HG03060 (cell line): ENCODE measurements at regions not wholly inside any gene's neighbourhood (a gene's known extent, or its start where the extent isn't known, plus 50 kb on each side); places are given as distances from the start of the nearest gene placed in this dataset.
"Not testable (repeated sequence)": the region's sequence is repeated elsewhere in the genome, so short reads cannot be mapped to it uniquely, and the experiment has no call there.

Experiments
- ATAC-seq: cut with Tn5 transposase; IDR thresholded peaks from one replicate; pipeline ENCODE4 v1.9.1; 2021; ENCODE audit warnings: low read depth, moderate number of reproducible peaks; ENCODE audit not compliant: unreplicated experiment

DNA sequence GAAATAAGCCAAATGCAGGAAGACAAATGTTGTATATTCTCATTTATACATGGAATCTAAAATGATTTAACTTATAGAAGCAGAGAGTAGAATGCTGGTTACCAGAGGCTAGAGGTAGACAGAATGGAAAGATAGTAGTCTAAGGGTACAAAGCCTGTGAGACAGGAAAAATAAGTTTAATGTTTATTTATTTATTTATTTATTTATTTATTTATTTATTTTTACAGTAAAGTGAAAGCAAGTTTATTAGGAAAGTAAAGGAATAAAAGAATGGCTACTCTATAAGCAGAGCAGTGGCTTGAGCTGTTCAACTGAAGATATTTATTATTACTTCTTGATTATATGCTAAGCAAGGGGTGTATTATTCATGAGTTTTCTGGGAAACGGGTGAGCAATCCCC is 203.2 kb downstream of the LAS1L start:
- no peak for ATAC-seq

- no peak for ATAC-seq
Observed at GRCh38 chrX:65300104-65300809, 234.3 kb downstream of the LAS1L start.

DNA sequence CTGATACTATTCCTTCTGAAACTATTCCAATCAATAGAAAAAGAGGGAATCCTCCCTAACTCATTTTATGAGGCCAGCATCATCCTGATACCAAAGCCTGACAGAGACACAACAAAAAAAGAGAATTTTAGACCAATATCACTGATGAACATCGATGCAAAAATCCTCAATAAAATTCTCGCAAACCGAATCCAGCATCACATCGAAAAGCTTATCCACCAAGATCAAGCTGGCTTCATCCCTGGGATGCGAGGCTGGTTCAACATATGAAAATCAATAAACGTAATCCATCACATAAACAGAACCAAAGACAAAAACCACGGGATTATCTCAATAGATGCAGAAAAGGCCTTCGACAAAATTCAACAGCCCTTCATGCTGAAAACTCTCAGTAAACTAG is 251.7 kb downstream of the LAS1L start:
- ATAC-seq = not testable (repeated sequence)

GRCh38 chrX:65273152-65273551 is 261.4 kb downstream of the LAS1L start:
- ATAC-seq = no peak

GRCh38 chrX:65266482-65266881 is 268.1 kb downstream of the LAS1L start:
- ATAC-seq = no peak

DNA sequence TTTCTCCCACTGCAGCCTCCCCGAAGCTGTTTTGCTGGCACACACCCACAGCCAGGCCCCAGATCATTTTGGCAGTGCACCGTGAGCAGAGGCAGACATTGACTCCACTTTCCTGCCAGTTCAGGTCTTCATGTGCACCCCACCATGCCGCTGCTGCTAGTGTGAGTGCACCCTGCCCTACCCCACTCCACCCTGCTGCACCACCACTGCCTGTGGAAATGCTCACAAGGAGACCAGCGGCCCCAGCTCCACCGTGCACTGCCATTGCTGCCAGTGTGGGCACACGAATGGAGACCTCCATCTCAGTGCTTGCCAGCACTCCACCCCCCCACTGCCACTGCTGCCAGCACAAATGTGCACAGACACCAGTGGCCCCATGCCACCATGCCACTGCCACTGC is 277.6 kb upstream of the ZC4H2 start:
- ATAC-seq = no peak

DNA sequence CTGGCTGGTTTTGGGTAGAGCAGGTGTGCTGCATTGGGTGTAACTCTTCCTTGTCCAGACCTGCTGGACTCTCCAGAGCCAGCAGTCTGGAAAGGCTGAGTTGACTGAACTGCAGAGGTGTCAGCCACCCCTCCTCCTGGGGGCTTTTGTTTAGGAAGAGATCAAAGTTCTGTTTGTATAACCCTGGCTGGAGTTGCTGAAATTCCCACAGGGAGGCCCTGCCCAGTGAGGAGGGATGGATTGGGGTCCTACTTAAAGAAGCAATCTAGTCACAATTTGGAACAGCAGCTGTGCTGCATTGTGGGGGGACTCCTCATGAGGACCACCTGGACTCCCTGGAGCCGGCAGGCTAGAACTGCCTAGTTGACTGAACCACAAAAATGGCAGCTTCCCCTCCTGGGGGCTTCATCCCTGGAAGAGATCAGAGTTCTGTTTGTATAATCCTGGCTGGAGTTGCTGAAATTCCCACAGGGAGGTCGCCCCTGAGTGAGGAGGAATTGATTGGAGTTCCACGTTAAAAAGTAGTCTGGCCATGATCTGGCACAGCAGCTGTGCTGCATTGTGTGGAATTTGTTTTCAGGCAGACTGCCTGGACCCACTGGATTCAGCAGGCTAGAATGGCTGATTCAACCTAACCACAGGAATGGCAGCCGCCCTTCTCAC is 264.9 kb upstream of the ZC4H2 start:
- ATAC-seq = no peak

GRCh38 chrX:65203545-65203944 is 227.3 kb upstream of the ZC4H2 start:
- ATAC-seq = no peak

DNA sequence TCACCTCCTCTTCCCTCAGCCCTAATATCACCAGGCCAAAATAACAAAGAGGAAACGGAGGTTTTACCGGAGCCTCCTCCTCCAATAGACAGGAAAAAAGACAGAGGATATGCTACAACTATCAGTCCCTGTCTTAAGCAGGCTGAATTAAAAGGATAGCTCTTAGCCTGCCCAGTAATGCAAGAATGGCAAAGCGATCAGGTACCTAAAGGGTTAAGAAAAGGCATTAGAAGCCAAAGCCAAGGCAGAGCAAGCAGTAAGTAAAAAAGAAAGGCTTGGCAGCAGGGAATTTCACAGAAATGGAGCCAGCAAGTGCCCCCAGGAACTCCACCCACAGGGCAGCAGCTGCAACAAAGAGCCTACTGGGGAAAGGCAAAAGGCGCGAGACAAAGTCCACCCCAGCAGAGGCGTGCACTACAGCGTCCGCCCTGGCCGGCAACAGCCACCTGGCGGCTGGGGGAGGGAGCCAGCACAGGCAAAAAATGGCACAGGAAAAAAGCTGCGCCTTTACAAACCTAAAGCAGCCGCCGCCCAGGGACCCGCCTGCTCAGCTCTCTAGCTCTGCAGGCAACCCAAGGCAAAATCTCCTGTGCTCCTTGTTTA is 220.6 kb upstream of the ZC4H2 start:
- no peak for ATAC-seq

GRCh38 chrX:65195621-65196020 is 219.4 kb upstream of the ZC4H2 start:
- no peak for ATAC-seq

- no peak for ATAC-seq
Observed at GRCh38 chrX:65194547-65194946, 218.3 kb upstream of the ZC4H2 start.

GRCh38 chrX:65163325-65163724 is 187.1 kb upstream of the ZC4H2 start:
- ATAC-seq = not testable (repeated sequence)

GRCh38 chrX:65148232-65148631 is 172.0 kb upstream of the ZC4H2 start:
- ATAC-seq = no peak

- no peak for ATAC-seq
Observed at GRCh38 chrX:65136424-65136823, 160.2 kb upstream of the ZC4H2 start.

DNA sequence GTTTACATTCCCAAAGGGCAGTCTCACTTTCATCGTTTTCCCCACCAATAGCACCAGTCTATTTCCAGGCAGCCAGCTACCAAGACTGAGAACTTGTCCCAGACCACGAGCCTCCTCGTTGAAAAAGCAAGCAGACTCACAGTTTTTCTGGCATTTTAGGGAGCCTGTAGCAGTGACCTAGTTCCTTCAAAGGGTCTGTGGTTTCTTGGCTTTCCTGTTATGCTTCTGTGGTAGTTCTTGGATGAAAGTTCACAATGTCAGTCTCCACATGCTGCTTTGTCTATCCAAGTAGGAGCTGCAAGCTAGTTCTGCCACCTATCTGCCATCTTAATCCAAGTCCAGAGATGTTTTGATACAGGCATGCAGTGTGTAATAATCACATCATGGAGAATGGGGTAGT is 151.6 kb upstream of the ZC4H2 start:
- ATAC-seq = no peak

GRCh38 chrX:65098851-65099250 is 122.6 kb upstream of the ZC4H2 start:
- ATAC-seq = no peak

- no peak for ATAC-seq
Observed at GRCh38 chrX:65093658-65094057, 117.4 kb upstream of the ZC4H2 start.

- ATAC-seq = no peak
Observed at GRCh38 chrX:65073233-65073632, 97.0 kb upstream of the ZC4H2 start.

DNA sequence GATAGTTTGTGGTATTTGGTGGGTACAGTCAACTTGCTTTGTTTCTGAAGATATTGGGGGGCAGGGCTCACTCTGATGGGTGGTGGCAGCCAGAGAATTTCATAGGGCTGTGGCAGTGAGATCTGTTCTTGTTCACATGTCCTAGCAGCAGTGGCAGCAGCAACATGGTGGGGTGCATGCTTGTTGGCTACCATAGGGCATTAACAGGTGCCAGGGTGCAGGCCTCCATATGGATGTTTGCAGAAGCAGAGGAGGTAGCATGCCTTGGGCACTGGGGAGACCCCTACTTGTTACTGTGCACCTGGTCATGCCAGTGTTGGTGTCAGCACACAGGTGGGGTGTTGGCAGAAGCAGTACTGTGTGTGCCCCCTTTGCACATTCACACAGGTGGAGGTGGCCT is 96.3 kb upstream of the ZC4H2 start:
- ATAC-seq = no peak

DNA sequence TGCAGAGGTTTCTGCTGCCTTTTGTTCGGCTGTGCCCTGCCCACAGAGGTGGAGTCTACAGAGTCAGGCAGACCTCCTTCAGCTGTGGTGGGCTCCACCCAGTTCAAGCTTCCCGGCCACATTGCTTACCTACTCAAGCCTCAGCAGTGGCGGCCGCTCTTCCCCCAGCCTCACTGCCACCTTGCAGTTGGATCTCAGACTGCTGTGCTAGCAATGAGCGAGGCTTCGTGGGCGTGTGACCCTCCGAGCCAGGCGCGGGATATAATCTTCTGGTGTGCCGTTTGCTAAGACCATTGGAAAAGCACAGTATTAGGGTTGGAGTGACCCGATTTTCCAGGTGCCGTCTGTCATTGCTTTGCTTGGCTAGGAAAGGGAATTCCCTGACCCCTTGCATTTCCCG is 82.4 kb upstream of the ZC4H2 start:
- not testable (repeated sequence) for ATAC-seq

DNA sequence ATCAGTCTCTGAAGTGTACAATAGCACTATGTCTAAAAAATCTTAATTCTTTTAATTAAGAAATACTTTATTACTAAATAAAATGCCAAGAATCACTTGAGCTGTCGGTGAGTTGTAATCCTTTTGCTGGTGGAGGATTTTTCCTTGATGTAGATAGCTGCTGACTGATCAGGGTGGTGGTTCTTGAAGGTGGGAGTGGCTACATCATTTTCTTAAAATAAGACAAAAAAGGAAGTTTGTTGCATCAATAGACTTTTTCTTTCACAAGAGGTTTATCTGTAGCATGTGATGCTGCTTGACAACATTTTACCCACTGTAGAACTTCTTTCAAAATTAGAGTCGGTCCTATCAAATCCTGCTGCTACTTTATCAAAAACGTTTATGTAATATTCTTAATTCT is 68.8 kb upstream of the ZC4H2 start:
- no peak for ATAC-seq

GRCh38 chrX:65035446-65035770 is 59.2 kb upstream of the ZC4H2 start:
- ATAC-seq = peak; percentile 22
